Peyer's patch (tissue), 4 donors: ENCODE measurements at regions not wholly inside any gene's neighbourhood (a gene's known extent, or its start where the extent isn't known, plus 50 kb on each side); places are given as distances from the start of the nearest gene placed in this dataset.

ENCODE experiments used
- DNase-seq, 3 donors: peaks; one replicate each; pipeline ENCODE4 v3.0.0-alpha.2; 2017 to 2019
- H3K27ac ChIP-seq, 4 donors: fragments of 200-600 bp; sonication (generic); one replicate each; pipeline ENCODE4 v1.5.1; 2016 to 2019
- H3K27me3 ChIP-seq, 2 donors: fragments of 200-600 bp; sonication (generic); one replicate each; pipeline ENCODE4 v1.5.1; 2019
- H3K36me3 ChIP-seq, 3 donors: fragments of 200-600 bp; sonication (generic); one replicate each; pipeline ENCODE4 v1.5.1; 2016 to 2019
- H3K4me1 ChIP-seq, 4 donors: fragments of 200-600 bp; sonication (generic); one replicate each; pipeline ENCODE4 v1.5.1; 2016 to 2019
- H3K4me3 ChIP-seq, 4 donors: fragments of 200-600 bp; sonication (generic); 1 replicate in 3 of 4; 2 replicates in 1 of 4; pipeline ENCODE4 v1.5.1; 2016 to 2019; ENCODE audit warnings: mild to moderate bottlenecking in 1 of 4
- H3K9me3 ChIP-seq, 4 donors: fragments of 200-600 bp; sonication (generic); one replicate each; pipeline ENCODE4 v1.5.1; 2016 to 2019; ENCODE audit warnings: mild to moderate bottlenecking in 1 of 4
- POLR2A ChIP-seq, 2 donors: fragments of 450-650 bp; IDR thresholded peaks; one replicate each; pipeline ENCODE4 v1.5.1; 2017; ENCODE audit warnings: antibody characterized with exemption in 2 of 2, mild to moderate bottlenecking in 2 of 2, moderate library complexity in 2 of 2
- TF ChIP-seq, protein P1 (sequence below), 6 experiments: fragments of 450-650 bp in 4 of 6; fragments of 200-600 bp in 2 of 6; sonication (generic) in 1 of 6; IDR thresholded peaks; one replicate each; pipeline ENCODE4 v1.5.1; 2017 to 2019; ENCODE audit warnings: antibody characterized with exemption in 6 of 6, mild to moderate bottlenecking in 3 of 6, moderate library complexity in 1 of 6

DNA sequence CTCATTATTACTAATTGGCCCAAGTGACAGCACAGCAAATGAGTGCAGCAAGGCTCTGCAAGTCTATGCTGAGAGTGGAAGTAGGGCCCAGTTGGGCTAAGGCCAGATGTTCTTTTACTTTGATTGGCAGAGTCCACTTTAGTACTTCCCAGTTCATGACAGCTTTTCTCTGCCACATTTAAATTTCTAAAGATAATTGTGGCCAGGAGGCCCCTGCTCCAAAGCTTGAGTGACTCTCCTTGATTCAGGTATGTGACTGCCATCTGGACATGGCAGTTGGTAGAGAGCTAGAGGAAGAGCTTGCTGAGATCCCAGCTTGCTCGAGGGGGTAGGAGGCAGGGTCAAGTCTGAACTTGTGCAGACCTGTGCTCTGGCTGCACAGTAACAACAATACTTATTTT, 154.1 kb downstream of the CARTPT start:
- no peak for TF ChIP-seq POLR2A (IDR thresholded peaks at IDR 0.05)
- TF ChIP-seq, protein P1, sequence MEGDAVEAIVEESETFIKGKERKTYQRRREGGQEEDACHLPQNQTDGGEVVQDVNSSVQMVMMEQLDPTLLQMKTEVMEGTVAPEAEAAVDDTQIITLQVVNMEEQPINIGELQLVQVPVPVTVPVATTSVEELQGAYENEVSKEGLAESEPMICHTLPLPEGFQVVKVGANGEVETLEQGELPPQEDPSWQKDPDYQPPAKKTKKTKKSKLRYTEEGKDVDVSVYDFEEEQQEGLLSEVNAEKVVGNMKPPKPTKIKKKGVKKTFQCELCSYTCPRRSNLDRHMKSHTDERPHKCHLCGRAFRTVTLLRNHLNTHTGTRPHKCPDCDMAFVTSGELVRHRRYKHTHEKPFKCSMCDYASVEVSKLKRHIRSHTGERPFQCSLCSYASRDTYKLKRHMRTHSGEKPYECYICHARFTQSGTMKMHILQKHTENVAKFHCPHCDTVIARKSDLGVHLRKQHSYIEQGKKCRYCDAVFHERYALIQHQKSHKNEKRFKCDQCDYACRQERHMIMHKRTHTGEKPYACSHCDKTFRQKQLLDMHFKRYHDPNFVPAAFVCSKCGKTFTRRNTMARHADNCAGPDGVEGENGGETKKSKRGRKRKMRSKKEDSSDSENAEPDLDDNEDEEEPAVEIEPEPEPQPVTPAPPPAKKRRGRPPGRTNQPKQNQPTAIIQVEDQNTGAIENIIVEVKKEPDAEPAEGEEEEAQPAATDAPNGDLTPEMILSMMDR (IDR thresholded peaks at IDR 0.05): no peak
- H3K4me1 ChIP-seq: no peaks in the 10 kb centered on the region
- H3K4me3 ChIP-seq: no peak overlapping the region
- no peak for DNase-seq
- H3K36me3 ChIP-seq: no peaks in the 10 kb centered on the region
- H3K9me3 ChIP-seq: no peaks in the 10 kb centered on the region
- H3K27ac ChIP-seq: no peak overlapping the region
- H3K27me3 ChIP-seq: no peaks in the 10 kb centered on the region

DNA sequence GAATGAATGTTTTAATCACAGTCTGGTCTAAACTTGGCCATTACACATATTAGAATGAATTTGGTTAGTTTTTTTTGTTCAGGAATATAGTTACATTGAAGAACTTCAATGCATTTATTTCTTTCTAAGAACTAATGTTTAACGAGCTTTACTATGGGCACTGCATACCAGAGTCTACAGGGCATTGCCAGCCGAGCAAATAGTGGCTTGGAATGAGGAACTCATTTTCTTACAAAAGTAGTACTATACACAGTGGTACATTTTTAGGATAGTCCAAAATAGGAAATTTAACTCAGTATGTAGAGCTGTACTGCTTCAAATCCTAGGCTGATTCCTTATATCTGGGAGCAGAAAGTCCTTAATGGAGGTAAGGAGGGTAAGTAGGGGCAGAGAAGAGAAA, 155.4 kb downstream of the CARTPT start:
- Histone ChIP-seq H3K9me3 (no peaks in the 10 kb centered on the region), H3K4me3 (no peak overlapping the region), H3K27me3 (no peaks in the 10 kb centered on the region), H3K36me3 (no peaks in the 10 kb centered on the region), H3K4me1 (no peaks in the 10 kb centered on the region), H3K27ac (no peak overlapping the region)
- TF ChIP-seq, protein P1 (IDR thresholded peaks at IDR 0.05): no peak
- TF ChIP-seq POLR2A (IDR thresholded peaks at IDR 0.05): no peak
- no peak for DNase-seq

DNA sequence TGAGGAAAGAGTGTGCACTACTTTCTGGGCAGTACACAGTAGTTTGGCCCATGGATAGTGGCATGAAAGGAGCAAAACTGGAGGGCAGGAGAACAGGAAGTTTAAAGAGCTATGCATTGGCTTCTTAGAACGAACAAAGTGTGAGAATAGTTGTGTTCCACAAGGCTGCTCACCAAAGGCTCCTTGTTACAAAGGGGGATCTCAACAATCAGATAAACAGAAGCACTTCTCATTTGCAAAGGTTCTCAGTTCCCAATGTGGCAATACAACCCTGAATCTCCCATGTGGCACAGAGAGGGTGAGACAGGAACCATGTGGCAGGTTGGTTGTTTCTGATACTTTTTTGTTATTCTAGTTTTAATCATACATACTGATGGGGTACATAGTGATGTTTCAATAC, 158.4 kb downstream of the CARTPT start:
- DNase-seq: no peak
- no peaks in the 10 kb centered on the region for H3K4me1 ChIP-seq
- H3K9me3 ChIP-seq: no peaks in the 10 kb centered on the region
- TF ChIP-seq POLR2A (IDR thresholded peaks at IDR 0.05): no peak
- TF ChIP-seq, protein P1 (IDR thresholded peaks at IDR 0.05): no peak
- no peak overlapping the region for H3K27ac ChIP-seq
- H3K27me3 ChIP-seq: no peaks in the 10 kb centered on the region
- H3K4me3 ChIP-seq: no peak overlapping the region
- no peaks in the 10 kb centered on the region for H3K36me3 ChIP-seq

DNA sequence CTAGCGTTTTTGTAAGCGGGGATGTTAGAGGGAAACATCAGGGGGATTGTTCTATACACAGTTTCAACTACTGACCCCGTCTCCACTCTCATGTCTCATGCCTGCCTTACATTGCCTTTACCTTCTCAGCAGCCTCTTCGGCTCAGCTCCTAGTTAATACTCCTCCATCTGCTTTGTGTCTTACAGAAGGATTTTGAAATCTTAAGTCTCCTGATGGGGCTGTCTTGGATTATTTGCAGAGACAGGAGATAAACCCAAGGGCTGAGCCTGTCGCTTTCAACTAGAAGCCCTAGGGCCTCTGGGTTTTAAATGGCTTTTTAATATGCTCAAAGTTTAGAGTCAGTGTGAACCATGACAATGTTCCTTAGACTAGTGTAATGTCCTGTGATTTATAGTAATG, 161.5 kb downstream of the CARTPT start:
- TF ChIP-seq, protein P1 (IDR thresholded peaks at IDR 0.05): no peak
- no peak for TF ChIP-seq POLR2A (IDR thresholded peaks at IDR 0.05)
- no peaks in the 10 kb centered on the region for H3K9me3 ChIP-seq
- H3K36me3 ChIP-seq: no peaks in the 10 kb centered on the region
- H3K4me1 ChIP-seq: no peaks in the 10 kb centered on the region
- no peak for DNase-seq
- H3K4me3 ChIP-seq: no peak overlapping the region
- no peak overlapping the region for H3K27ac ChIP-seq
- H3K27me3 ChIP-seq: no peaks in the 10 kb centered on the region

DNA sequence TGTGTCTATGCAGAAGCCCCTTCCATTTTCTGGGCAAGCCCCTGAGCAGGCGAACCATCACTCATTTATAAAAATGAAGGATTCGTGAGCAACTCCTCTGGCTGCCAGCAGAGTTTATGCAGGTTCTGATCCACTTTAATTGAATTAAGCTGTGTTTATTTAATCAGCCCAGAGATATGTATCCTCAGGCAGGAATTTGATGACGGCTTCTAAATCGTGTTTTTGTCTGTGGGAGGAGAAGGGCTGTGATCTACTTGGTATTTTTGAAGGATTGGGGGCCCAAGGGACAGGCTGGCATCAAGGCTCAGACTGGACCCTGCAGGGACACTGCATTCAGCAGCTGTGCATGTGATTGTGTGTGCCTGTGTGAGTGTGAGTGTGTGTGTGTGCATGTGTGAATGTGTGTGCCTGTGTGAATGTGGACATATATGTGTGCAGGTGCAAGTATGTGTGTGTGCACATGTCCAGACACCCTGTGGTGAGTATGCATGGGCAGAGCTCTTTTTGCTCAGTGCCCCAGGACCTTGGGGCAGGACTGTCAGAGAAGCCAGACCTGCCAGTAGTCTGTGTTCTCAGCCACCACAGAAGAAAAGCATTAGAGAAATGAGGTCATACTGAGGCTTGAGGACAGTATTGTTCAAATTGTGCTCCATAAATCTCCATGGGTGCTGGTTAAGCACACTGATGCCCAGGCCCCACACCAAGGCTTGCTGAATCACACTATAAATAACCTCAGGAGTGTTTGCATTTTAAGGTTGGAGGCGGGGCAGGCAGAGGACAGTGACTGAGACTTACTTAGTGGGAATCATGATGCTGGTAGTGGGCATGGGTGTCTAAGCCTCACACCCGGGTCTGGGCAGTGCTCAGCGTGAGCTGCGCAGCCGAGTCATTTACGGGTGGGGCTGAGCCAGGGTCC, 164.0 kb downstream of the CARTPT start:
- H3K27me3 ChIP-seq: no peaks in the 10 kb centered on the region
- no peaks in the 10 kb centered on the region for H3K9me3 ChIP-seq
- no peaks in the 10 kb centered on the region for H3K4me1 ChIP-seq
- H3K36me3 ChIP-seq: no peaks in the 10 kb centered on the region
- H3K4me3 ChIP-seq: no peak overlapping the region
- H3K27ac ChIP-seq: no peak overlapping the region
- DNase-seq: no peak
- TF ChIP-seq POLR2A (IDR thresholded peaks at IDR 0.05): no peak
- TF ChIP-seq, protein P1 (IDR thresholded peaks at IDR 0.05): no peak
